GM23248 (cell line): ENCODE measurements at regions not wholly inside any gene's neighbourhood (a gene's known extent, or its start where the extent isn't known, plus 50 kb on each side); places are given as distances from the start of the nearest gene placed in this dataset.
"Not testable (repeated sequence)": the region's sequence is repeated elsewhere in the genome, so short reads cannot be mapped to it uniquely, and the experiment has no call there.

Experiments
- DNase-seq: peaks from one replicate; pipeline ENCODE4 v3.0.0-alpha.2; 2015
- H2AFZ ChIP-seq: fragments of 200-600 bp; sonication (generic); 2 replicates; pipeline ENCODE4 v1.6.1; 2016; ENCODE audit warnings: antibody characterized with exemption
- H3F3A ChIP-seq: fragments of 200-600 bp; sonication (generic); 2 replicates; pipeline ENCODE4 v1.6.1; 2016; ENCODE audit warnings: mild to moderate bottlenecking, antibody characterized with exemption, mixed run types; ENCODE audit not compliant: insufficient read depth
- H3K27ac ChIP-seq: fragments of 200-600 bp; sonication (generic); 2 replicates; pipeline ENCODE4 v1.5.1; 2016; ENCODE audit warnings: mild to moderate bottlenecking
- H3K27me3 ChIP-seq: fragments of 200-600 bp; sonication (generic); replicated peaks from 2 replicates; pipeline ENCODE4 v1.6.1; 2016; ENCODE audit warnings: mild to moderate bottlenecking; ENCODE audit not compliant: insufficient read depth
- H3K36me3 ChIP-seq: fragments of 200-600 bp; sonication (generic); 2 replicates; pipeline ENCODE4 v1.6.1; 2016; ENCODE audit warnings: low read depth, mild to moderate bottlenecking
- H3K4me1 ChIP-seq: fragments of 200-600 bp; sonication (generic); 2 replicates; pipeline ENCODE4 v1.6.1; 2016; ENCODE audit warnings: mild to moderate bottlenecking; ENCODE audit not compliant: insufficient read depth
- H3K4me2 ChIP-seq: fragments of 200-600 bp; sonication (generic); one replicate; pipeline ENCODE4 v1.6.1; 2016; ENCODE audit warnings: mild to moderate bottlenecking; ENCODE audit not compliant: unreplicated experiment
- H3K4me3 ChIP-seq: fragments of 200-600 bp; sonication (generic); 2 replicates; pipeline ENCODE4 v1.5.1; 2016; ENCODE audit warnings: mild to moderate bottlenecking
- H3K79me2 ChIP-seq: fragments of 200-600 bp; sonication (generic); 2 replicates; pipeline ENCODE4 v1.6.1; 2016; ENCODE audit warnings: mild to moderate bottlenecking; ENCODE audit not compliant: insufficient read depth
- H3K9ac ChIP-seq: fragments of 200-600 bp; sonication (generic); 2 replicates; pipeline ENCODE4 v1.6.1; 2016; ENCODE audit warnings: mild to moderate bottlenecking
- H3K9me2 ChIP-seq: fragments of 200-600 bp; sonication (generic); 2 replicates; pipeline ENCODE4 v1.6.1; 2016; ENCODE audit warnings: mixed run types, mild to moderate bottlenecking, moderate library complexity; ENCODE audit not compliant: insufficient read depth
- H3K9me3 ChIP-seq: fragments of 200-600 bp; sonication (generic); one replicate; pipeline ENCODE4 v1.6.1; 2017; ENCODE audit warnings: low read depth
- H4K20me1 ChIP-seq: fragments of 200-600 bp; sonication (generic); 2 replicates; pipeline ENCODE4 v1.6.0; 2016; ENCODE audit not compliant: insufficient read depth
- EZH2 ChIP-seq: fragments of 200-600 bp; sonication (generic); IDR thresholded peaks from 2 replicates; pipeline ENCODE4 v1.6.1; 2018; ENCODE audit warnings: antibody characterized with exemption, mild to moderate bottlenecking; ENCODE audit not compliant: insufficient read depth, poor library complexity, severe bottlenecking
- EZH2phosphoT487 ChIP-seq: fragments of 200-600 bp; sonication (generic); IDR thresholded peaks from 2 replicates; pipeline ENCODE4 v1.6.1; 2018; ENCODE audit warnings: antibody characterized with exemption, moderate library complexity, mild to moderate bottlenecking, low read depth; ENCODE audit not compliant: insufficient read depth
- WGBS, 2 experiments: methylation state at CpG; one replicate each; pipeline ENCODE4 v1.1.6; 2015 to 2017; ENCODE audit warnings: low lambda C conversion rate in 2 of 2, low coverage in 1 of 2; ENCODE audit errors: missing lambda C conversion rate in 2 of 2; 5-methylcytosine and 5-hydroxymethylcytosine counted together
- in situ Hi-C: fragments of 300-500 bp; cut with MboI; formaldehyde crosslinking; loops from 2 replicates; pipeline ENCODE4 v1.15.0; 2020

GRCh38 chr10:55979203-55979602 is 381.9 kb downstream of the ZWINT start:
- Histone ChIP-seq H3F3A (no peaks in the 10 kb centered on the region), H2AFZ (no peak overlapping the region), H3K79me2 (no peaks in the 10 kb centered on the region), H3K9ac (no peak overlapping the region), H3K4me3 (no peak overlapping the region), H3K9me2 (no peaks in the 10 kb centered on the region), H3K9me3 (no peaks in the 10 kb centered on the region), H3K4me2 (no peak overlapping the region), H3K27ac (no peak overlapping the region), H4K20me1 (no peaks in the 10 kb centered on the region), H3K36me3 (no peaks in the 10 kb centered on the region), H3K27me3 (no peaks in the 10 kb centered on the region), H3K4me1 (no peaks in the 10 kb centered on the region)
- in situ Hi-C loops, result no loop called here
- TF ChIP-seq EZH2 (no peak), EZH2phosphoT487 (no peak)
- 0 to 2% methylated on average over 2 of the region's 2 CpGs for WGBS, 2 experiments
- no peak for DNase-seq

DNA sequence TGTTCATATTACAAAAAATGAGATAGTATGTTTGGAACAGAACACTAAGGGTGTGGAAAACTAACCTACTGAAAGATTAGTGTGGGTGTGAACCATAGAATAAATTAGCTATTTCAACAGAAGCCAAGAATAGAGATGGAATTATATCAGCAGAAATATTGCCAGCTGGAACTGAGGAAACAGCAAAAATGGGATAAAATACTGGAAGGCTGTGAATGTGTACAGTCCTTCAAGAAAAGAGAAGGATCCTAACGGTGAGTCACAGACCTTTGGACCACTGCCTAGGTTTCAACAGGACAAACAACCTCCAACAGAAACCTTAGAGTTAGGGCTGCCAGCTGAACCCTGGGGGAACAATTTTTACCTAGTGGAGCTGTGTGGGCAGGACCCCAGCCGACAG is 395.0 kb downstream of the ZWINT start:
- in situ Hi-C loops, result no loop called here
- Histone ChIP-seq H3K79me2 (no peaks in the 10 kb centered on the region), H3K4me1 (no peaks in the 10 kb centered on the region), H3F3A (no peaks in the 10 kb centered on the region), H3K4me3 (no peak overlapping the region), H4K20me1 (no peaks in the 10 kb centered on the region), H3K9me2 (no peaks in the 10 kb centered on the region), H3K4me2 (no peak overlapping the region), H3K27me3 (no peaks in the 10 kb centered on the region), H3K36me3 (no peaks in the 10 kb centered on the region), H3K9me3 (peaks cover 2% of the 10 kb centered on the region), H2AFZ (no peak overlapping the region), H3K27ac (no peak overlapping the region), H3K9ac (no peak overlapping the region)
- no peak for DNase-seq
- WGBS, 2 experiments, result 5 to 12% methylated on average over 2 of the region's 2 CpGs
- TF ChIP-seq EZH2phosphoT487, result no peak
- no peak for TF ChIP-seq EZH2

- no peaks in the 10 kb centered on the region for H3K36me3 ChIP-seq
- DNase-seq, result no peak
- no peaks in the 10 kb centered on the region for H3K79me2 ChIP-seq
- H3K4me1 ChIP-seq, result no peaks in the 10 kb centered on the region
- H3K9me2 ChIP-seq, result no peaks in the 10 kb centered on the region
- H4K20me1 ChIP-seq, result no peaks in the 10 kb centered on the region
- in situ Hi-C loops, result no loop called here
- TF ChIP-seq EZH2phosphoT487 (no peak), EZH2 (no peak)
- H2AFZ ChIP-seq, result no peak overlapping the region
- H3K27ac ChIP-seq, result no peak overlapping the region
- WGBS, 2 experiments, result 34 to 41% methylated on average over 3 of the region's 3 CpGs
- H3K9me3 ChIP-seq, result no peaks in the 10 kb centered on the region
- H3K4me3 ChIP-seq, result no peak overlapping the region
- H3K9ac ChIP-seq, result no peak overlapping the region
- no peak overlapping the region for H3K4me2 ChIP-seq
- no peaks in the 10 kb centered on the region for H3K27me3 ChIP-seq
- H3F3A ChIP-seq, result no peaks in the 10 kb centered on the region
These were observed 417.7 kb downstream of the ZWINT start for GRCh38 chr10:55943403-55943802.

GRCh38 chr10:55929291-55929690 is 431.8 kb downstream of the ZWINT start:
- Histone ChIP-seq H3K9me2 (no peaks in the 10 kb centered on the region), H3K36me3 (no peaks in the 10 kb centered on the region), H3K79me2 (no peaks in the 10 kb centered on the region), H3K9me3 (no peaks in the 10 kb centered on the region), H3F3A (no peaks in the 10 kb centered on the region), H3K27ac (no peak overlapping the region), H3K4me3 (no peak overlapping the region), H2AFZ (no peak overlapping the region), H3K9ac (no peak overlapping the region), H3K27me3 (no peaks in the 10 kb centered on the region), H3K4me2 (no peak overlapping the region), H3K4me1 (no peaks in the 10 kb centered on the region), H4K20me1 (no peaks in the 10 kb centered on the region)
- TF ChIP-seq EZH2phosphoT487, result no peak
- TF ChIP-seq EZH2, result no peak
- in situ Hi-C loops, result no loop called here
- DNase-seq, result no peak
- WGBS, 2 experiments, result 9 to 13% methylated on average over 1 of the region's 1 CpG

- H3K79me2 ChIP-seq, H3K4me2 ChIP-seq, H3F3A ChIP-seq, H3K9me2 ChIP-seq, H3K9ac ChIP-seq, H2AFZ ChIP-seq, H3K4me1 ChIP-seq, H3K27me3 ChIP-seq, in situ Hi-C loops, H4K20me1 ChIP-seq, H3K36me3 ChIP-seq, H3K27ac ChIP-seq, H3K4me3 ChIP-seq, DNase-seq, H3K9me3 ChIP-seq: not testable (repeated sequence)
- WGBS, 2 experiments, result 66 to 72% methylated on average over 24 to 25 of the region's 25 CpGs
These were observed 461.4 kb downstream of the ZWINT start for GRCh38 chr10:55899472-55900147.
